NB4 (cell line): ENCODE measurements at regions not wholly inside any gene's neighbourhood (a gene's known extent, or its start where the extent isn't known, plus 50 kb on each side); places are given as distances from the start of the nearest gene placed in this dataset.

Experiments used
- DNase-seq: peaks from one replicate; pipeline ENCODE4 v3.0.0; 2010; ENCODE audit warnings: low read depth
- H3K4me3 ChIP-seq: one replicate; pipeline ENCODE4 v1.5.1; 2011; ENCODE audit warnings: mild to moderate bottlenecking, low read depth, low read length, moderate library complexity
- MYC ChIP-seq: IDR thresholded peaks from 2 replicates; pipeline ENCODE4 v1.6.1; 2011; ENCODE audit warnings: low read depth, low read length
- POLR2A ChIP-seq: IDR thresholded peaks from 2 replicates; pipeline ENCODE4 v1.6.1; 2011; ENCODE audit warnings: mild to moderate bottlenecking; ENCODE audit not compliant: insufficient read length; ENCODE audit errors: extremely low read depth
- TF ChIP-seq, protein P1 (sequence below): IDR thresholded peaks from 2 replicates; pipeline ENCODE4 v1.6.1; 2011; ENCODE audit warnings: low read depth, low read length
- TF ChIP-seq, protein P2 (sequence below): IDR thresholded peaks from one replicate; pipeline ENCODE4 v1.5.1; 2012; ENCODE audit warnings: low read depth, low read length

DNA sequence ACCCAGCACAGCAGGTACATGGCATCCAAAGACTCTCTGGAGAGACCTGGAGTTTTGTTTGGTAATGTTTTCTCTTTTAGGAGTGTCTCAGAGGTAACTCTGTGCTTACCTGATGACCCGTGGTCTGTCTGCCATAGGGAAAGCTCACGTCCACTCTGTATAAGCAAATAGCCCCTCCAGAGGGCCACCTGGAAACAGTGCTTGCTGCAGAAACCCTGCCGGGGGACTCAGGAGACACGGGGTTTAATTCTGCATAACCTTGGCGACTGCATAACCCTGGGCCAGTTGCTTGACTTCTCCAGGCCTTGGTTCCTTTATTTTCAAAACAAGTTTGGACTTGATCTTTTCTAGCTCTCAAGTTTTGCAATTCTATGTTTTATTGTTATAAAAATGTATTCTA, 187.2 kb upstream of the SOX1 start:
- DNase-seq = no peak
- TF ChIP-seq MYC (no peak), POLR2A (no peak)
- TF ChIP-seq, protein P1, sequence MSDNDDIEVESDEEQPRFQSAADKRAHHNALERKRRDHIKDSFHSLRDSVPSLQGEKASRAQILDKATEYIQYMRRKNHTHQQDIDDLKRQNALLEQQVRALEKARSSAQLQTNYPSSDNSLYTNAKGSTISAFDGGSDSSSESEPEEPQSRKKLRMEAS = no peak
- TF ChIP-seq, protein P2, sequence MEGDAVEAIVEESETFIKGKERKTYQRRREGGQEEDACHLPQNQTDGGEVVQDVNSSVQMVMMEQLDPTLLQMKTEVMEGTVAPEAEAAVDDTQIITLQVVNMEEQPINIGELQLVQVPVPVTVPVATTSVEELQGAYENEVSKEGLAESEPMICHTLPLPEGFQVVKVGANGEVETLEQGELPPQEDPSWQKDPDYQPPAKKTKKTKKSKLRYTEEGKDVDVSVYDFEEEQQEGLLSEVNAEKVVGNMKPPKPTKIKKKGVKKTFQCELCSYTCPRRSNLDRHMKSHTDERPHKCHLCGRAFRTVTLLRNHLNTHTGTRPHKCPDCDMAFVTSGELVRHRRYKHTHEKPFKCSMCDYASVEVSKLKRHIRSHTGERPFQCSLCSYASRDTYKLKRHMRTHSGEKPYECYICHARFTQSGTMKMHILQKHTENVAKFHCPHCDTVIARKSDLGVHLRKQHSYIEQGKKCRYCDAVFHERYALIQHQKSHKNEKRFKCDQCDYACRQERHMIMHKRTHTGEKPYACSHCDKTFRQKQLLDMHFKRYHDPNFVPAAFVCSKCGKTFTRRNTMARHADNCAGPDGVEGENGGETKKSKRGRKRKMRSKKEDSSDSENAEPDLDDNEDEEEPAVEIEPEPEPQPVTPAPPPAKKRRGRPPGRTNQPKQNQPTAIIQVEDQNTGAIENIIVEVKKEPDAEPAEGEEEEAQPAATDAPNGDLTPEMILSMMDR = no peak
- no peak overlapping the region for H3K4me3 ChIP-seq

DNA sequence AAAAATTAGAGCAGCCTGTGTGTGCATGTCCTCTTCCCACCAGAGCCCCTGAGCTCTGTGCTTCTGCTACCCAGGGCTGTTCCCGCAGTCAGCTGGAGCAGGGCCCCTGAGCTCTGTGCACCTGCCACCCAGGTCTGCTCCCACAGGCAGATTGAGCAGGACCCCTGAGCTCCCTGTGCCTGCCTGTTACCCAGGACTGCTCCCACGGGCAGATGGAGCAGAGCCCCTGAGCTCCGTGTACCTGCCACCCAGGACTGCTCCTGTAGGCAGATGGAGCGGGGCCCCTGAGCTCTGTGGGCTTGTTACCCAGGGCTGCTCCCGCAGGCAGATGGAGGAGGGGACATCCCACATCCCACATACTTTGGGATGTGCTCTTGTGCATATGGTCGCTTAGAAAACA, 186.8 kb upstream of the SOX1 start:
- TF ChIP-seq, protein P2 = no peak
- no peak for TF ChIP-seq MYC
- TF ChIP-seq, protein P1 = no peak
- TF ChIP-seq POLR2A = no peak
- H3K4me3 ChIP-seq = no peak overlapping the region
- DNase-seq = no peak

DNA sequence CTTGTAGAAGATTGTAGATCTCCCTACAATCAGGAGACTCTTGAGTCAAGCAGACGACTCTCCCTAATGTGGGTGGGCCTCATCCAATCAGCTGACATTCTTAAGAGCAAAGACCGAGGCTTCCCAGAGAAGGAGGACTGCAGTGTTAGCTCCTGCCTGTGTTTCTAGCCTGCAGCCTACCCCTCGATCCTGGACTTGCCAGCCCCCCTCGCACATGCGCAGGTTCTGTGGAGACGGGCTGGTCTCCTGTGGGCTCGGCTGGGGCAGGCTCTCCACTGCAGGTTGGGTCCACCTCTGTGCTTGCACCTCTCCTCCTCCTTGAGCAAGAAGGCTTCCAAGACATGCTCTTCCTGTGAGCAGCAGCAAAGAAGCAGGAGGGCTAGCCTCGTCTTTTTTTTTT, 185.2 kb upstream of the SOX1 start:
- DNase-seq = no peak
- no peak for TF ChIP-seq MYC
- TF ChIP-seq, protein P1 = no peak
- no peak overlapping the region for H3K4me3 ChIP-seq

DNA sequence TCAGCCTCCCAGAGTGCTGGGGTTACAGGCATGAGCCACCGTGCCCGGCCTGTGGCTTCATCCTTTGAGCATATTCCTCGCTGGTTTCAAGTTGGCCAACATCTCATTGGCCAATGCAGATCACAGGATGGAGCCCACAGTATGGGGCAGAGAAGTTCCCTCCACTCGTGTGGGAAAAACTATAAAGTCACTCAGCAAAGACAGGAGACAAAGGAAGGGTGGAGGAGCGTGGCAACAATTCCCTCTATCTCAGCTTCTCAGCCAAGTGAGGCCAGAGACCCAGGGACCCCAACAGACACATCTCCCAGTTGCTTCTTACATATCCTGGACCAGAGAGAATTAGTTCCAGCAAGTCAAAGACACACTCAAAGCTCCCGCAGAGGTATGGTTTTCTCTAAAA, 184.6 kb upstream of the SOX1 start:
- TF ChIP-seq POLR2A (no peak), MYC (no peak)
- TF ChIP-seq, protein P1 = no peak
- TF ChIP-seq, protein P2 = no peak
- DNase-seq = no peak
- no peak overlapping the region for H3K4me3 ChIP-seq

DNA sequence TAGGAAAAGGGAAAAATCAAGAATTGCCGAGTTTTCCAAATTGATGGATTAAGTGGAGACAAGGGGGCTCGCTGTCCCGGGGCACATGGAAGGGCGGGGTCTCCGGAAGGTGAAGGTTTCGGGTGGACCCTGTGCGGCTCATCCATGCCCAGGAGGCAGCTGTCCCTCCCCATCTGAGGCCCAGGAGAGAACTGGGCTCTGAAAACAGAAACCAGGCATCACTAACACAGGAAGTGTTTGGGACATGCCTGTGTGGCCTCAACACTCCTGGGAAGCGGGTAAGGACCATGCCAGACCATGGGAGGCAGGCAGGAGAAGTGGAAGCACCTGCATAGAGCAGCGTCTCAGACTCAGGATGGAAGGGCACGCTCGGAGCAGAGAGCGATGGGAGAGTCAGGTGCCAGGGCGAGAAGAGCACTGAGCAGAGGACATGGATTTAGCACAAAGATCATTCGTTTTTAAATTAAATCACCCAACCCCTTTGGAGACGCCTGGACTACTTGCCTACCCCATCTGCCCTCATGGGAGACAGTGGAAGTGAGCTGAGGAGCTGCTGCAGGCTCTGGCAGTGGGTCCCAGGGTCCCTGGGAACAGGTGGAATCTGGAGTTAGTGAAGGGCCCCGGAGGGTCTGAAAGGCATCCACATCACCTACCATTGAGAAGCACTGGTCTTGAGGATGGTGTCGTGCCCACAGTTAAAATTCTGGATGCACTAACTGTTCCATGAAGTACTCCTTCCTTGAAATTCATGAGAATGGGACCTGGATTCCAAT, 183.2 kb upstream of the SOX1 start:
- no peak for DNase-seq
- no peak for TF ChIP-seq POLR2A
- TF ChIP-seq, protein P1 = no peak
- no peak for TF ChIP-seq MYC
- TF ChIP-seq, protein P2 = no peak
- H3K4me3 ChIP-seq = no peak overlapping the region

DNA sequence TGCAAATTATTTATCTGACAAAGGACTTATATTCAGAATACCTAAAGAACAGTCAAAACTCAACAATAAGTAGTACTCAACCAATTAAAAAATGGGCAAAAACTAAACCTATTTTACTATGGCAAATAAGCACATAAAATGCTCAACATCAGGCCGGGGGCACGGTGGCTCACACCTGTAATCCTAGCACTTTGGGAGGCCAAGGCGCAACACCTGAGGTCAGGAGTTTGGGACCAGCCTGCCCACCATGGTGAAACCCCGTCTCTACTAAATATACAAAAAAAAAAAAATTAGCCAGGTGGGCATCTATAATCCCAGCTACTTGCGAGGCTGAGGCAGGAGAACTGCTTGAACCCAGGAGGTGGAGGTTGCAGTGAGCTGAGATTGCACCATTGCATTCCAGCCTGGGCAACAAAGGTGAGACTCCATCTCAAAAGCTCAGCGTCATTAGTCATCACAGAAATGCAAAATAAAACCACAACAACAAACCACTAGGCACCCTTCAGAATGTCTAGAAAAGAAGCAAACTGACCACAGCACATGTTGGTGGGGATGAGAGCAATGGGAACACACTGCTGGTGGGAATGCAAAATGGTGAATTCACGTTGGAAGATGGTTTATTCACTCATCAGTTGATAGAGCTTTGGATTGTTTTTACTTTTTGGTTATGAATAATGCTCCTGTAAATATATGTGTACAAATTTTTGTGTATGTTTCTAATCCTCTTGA, 180.6 kb upstream of the SOX1 start:
- TF ChIP-seq MYC = no peak
- TF ChIP-seq, protein P1 = no peak
- TF ChIP-seq POLR2A = no peak
- TF ChIP-seq, protein P2 = no peak
- no peak for DNase-seq
- no peak overlapping the region for H3K4me3 ChIP-seq
